ENCODE measurements at regions not wholly inside any gene's neighbourhood (a gene's known extent, or its start where the extent isn't known, plus 50 kb on each side); places are given as distances from the start of the nearest gene placed in this dataset.
A peak's percentile ranks its signal among the peaks of the same experiment; 100 is the strongest.

GRCh38 chr6:147903321-147903720 lies 394.8 kb downstream of the SAMD5 start:
- DNase-seq (ENCODE audit: extremely low read depth, low read depth): no peak

DNA sequence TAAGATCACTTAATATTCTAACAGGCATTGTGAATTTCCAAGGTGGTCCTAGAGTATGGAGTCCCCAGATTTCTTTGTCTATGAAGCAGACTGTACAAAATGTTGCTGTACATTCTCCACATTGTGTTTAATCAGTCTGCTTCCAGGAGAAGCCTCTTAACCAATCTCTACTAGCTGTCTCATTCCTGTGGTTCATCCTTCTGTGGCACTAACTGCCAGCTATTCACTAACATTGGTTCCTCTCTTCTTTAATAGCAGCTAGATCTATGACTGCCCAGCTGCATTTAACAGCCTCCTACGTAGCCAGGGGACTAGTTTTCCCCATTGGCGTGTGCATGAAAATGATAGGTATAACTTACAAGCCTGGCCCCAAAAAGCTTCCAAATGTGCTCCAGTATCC lies 395.4 kb downstream of the SAMD5 start:
- DNase-seq (ENCODE audit: extremely low read depth, low read depth): no peak

DNA sequence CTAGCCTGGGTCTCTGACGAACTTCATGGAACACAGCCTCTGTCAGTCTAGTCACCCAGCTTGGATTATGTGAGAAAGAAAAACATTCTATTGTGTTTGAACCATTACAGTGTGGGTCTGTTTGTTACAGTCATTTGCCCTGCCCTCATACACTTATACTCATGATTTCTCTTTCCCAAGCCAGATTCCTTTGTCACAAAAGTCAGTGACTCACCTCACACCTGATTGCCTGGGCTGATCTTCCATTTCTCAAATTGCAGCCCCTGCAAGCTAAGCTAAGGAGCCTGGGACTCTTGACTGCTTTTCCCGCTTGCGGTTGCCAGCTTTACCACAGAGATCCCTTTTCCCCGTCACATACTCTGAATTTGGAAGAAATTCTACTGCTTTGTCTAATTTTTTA lies 395.9 kb downstream of the SAMD5 start:
- no peak for DNase-seq (ENCODE audit: extremely low read depth, low read depth)

DNA sequence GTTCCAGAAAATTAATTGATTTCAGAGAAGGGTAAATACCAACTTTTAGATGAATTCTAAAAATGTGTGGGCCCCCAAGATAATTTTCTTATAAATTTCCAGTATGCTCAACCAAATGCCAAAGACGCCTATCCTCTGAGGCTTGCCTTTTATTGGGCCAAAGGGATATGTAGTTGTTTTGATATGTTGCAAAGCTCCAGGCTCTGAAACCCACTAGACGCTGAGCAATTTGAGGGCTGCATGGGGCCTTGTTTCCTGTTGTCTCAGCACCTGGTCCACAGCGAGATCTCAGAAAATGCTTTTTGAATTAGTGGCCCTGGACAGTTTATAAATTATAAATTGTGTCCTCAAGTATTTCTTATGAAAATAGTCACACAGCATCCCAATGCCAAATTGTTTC lies 397.2 kb downstream of the SAMD5 start:
- DNase-seq (ENCODE audit: extremely low read depth, low read depth): no peak

DNA sequence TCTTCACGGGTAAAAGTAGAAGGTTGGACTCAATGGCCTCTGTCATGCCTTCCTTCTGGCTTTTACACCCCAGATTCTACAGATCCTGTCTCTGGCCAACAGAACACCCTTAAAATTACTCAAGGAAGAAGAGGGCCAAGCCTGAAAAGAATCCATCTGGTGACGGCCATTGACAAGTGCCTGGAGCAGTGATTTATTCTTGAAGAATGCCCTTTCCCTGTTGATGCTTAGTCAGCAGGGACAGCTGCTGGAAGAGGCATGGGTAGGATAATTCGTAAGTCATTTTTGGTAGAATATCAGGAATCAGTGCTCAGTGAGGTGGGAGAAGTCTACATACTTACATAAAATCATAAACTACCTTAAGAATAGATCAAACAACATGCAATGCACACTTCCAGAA lies 397.9 kb downstream of the SAMD5 start:
- DNase-seq (ENCODE audit: extremely low read depth, low read depth): no peak

DNA sequence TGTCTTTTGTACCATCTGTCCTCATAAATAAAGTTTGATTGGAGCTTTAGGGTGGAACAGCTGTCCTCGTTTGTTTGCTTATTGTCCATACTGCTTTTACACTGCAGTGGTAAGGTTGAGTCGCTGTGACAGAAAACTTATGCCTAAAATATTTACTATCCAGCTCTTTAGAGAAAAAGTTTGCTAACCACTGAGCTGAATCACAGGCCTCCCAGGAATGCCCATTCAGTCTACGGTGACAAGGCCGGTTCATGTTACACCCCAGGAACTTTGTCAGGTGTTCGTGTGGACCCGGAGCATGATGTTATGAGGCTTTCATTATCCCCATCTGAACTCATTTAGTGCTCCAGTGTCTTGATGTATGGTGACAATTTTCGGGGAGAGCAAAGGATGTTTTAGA lies 401.1 kb downstream of the SAMD5 start:
- DNase-seq (ENCODE audit: extremely low read depth, low read depth): no peak

- no peak for DNase-seq (ENCODE audit: extremely low read depth, low read depth)
Observed at GRCh38 chr6:147910281-147910680, 401.8 kb downstream of the SAMD5 start.

DNA sequence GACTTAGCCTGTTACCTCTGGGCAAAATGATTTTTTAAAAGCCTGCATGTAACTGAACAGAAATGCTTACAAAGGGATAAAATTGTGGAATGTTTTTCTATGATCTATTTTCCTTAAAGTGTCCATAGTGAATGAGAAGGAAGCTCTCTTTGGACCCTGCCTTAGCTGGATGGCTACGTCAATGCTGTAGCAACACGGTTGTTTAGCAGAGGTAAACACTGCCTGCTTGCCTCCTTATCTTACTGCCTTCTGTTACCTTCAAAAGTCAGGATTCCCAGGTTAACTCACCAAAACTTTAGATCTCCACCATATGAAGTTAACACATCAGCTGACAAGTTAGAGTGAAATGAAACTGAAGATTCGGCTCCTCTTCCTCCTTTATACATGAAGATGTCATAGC lies 402.6 kb downstream of the SAMD5 start:
- no peak for DNase-seq (ENCODE audit: extremely low read depth, low read depth)

- DNase-seq (ENCODE audit: extremely low read depth, low read depth): no peak
Observed at GRCh38 chr6:147911686-147912085, 403.2 kb downstream of the SAMD5 start.

- no peak for DNase-seq (ENCODE audit: extremely low read depth, low read depth)
Observed at GRCh38 chr6:147922799-147923198, 414.3 kb downstream of the SAMD5 start.

GRCh38 chr6:147924598-147924997 lies 416.1 kb downstream of the SAMD5 start:
- no peak for DNase-seq (ENCODE audit: extremely low read depth, low read depth)

- DNase-seq (ENCODE audit: extremely low read depth, low read depth): no peak
Observed at GRCh38 chr6:147925826-147926225, 416.8 kb upstream of the SASH1 start.

- no peak for DNase-seq (ENCODE audit: extremely low read depth, low read depth)
Observed at GRCh38 chr6:147930745-147931144, 411.9 kb upstream of the SASH1 start.

DNA sequence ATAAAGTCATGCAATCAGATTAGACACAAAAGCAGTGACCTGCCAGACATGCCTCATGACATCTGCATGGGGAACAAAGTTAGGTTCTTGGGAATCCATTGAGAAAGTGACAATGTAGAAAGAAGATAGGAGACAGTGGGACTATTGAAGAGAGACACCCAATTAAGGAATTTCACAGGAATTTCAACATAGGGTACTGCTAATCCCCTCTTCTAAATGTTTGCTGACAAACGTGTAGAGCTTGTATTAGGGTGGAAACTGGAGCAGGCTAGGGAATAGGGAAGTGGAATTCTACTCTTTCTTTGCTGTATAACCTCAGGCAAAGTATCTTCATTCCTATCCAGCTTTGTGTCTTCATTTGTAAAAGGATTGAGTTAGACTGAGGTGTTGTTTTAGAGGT lies 409.4 kb upstream of the SASH1 start:
- DNase-seq (ENCODE audit: extremely low read depth, low read depth): peak; percentile 17

DNA sequence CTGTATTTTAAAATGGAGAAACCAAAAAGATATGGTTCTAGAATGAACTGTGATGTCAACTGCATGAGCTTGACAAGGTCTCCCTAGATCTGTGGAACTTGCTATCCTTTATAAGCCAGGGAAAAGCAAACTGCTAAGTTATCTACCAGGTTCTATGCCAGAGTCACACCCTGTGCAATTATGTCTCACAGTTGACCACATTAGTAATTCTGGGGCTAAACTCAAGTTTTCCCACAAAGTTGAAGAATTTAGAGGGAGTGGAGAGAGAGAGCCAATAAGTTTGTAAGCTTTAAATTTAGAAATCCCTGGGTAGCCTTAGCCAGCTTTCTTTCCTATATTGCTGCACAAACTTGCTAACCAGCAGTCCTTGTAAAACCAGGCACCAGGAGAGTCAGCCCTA lies 407.0 kb upstream of the SASH1 start:
- no peak for DNase-seq (ENCODE audit: extremely low read depth, low read depth)

- no peak for DNase-seq (ENCODE audit: extremely low read depth, low read depth)
Observed at GRCh38 chr6:147936703-147937470, 405.8 kb upstream of the SASH1 start.

DNA sequence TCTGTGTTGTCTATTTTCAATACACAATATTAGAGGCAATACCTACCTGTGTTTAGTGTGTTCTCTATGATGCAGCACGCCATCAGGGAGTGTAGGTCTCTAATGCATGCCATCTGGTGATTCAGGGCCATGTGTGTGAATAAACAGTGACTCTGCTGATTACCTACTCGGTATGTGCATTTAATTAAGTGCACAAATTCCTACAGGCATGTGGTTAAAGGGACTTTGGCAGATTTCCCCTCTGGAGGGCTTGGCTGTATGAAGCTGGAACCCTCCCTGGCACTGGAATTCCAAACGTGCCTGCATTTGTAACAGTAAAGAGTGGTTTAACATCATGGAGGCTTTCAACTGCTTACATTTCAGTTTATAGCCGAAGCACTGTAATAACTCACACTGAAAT lies 401.5 kb upstream of the SASH1 start:
- no peak for DNase-seq (ENCODE audit: extremely low read depth, low read depth)

DNA sequence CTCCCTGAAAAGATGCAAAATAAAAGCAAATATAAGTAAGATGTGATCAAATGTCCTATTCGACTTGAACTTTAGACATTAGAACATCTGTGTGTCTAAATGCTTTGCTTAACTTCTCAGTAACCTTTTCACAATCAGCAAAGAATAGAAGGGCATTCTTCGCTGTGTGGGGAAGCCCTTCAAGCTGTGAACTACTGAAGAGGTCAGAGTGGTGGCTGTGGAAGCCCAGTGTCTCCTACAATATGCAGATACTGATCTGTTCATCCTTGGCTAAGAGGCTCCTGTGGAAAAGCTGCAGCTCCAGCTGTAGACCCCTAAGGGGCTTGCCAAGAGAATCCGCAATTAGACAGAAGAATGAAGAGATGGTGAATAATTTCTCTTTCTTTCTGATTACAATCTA lies 400.3 kb upstream of the SASH1 start:
- DNase-seq (ENCODE audit: extremely low read depth, low read depth): no peak

GRCh38 chr6:147944122-147944521 lies 398.5 kb upstream of the SASH1 start:
- no peak for DNase-seq (ENCODE audit: extremely low read depth, low read depth)

DNA sequence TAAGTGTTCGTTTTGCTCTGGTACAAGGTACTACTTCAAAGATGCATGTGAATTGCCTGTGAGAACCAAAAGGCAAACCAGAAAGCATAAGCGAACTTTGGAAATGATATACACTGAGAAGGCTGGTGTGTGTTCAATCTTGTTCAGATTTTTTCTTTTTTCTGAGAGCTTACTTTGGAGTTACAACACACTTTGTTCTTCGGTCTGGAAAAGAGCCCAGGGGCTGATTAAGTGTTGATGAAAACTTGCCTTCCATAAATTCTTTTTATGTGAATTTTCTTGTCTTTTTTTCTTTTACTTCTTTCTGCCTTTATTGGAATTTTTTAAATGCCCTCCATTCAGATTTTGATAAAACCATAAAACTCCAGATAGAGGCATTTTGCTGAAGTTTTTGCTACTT lies 395.1 kb upstream of the SASH1 start:
- DNase-seq (ENCODE audit: extremely low read depth, low read depth): no peak

GRCh38 chr6:147949981-147950622 lies 392.5 kb upstream of the SASH1 start:
- DNase-seq (ENCODE audit: extremely low read depth, low read depth): no peak

DNA sequence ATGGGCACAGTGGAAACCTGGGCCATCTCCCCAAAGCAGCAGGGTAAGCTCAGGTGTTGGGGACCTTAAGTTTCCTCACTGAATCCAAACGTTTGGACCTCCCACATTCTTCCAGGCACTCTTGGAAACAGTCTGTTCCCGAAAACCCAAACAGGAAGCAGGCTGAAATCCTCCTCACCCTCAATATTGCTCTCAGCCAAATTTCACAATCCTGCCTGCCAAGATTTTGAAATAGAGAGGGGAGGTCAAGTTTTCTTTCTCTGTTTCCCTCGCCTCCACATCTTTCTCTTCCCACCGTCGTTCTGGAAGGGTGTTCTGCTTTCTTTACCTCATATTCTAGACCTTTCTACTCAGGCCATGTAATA lies 392.0 kb upstream of the SASH1 start:
- DNase-seq (ENCODE audit: extremely low read depth, low read depth): no peak

GRCh38 chr6:147951726-147952125 lies 390.9 kb upstream of the SASH1 start:
- no peak for DNase-seq (ENCODE audit: extremely low read depth, low read depth)
